ENCODE measurements at regions not wholly inside any gene's neighbourhood (a gene's known extent, or its start where the extent isn't known, plus 50 kb on each side); places are given as distances from the start of the nearest gene placed in this dataset.

GRCh38 chr11:10641912-10642697, 51.5 kb downstream of the IRAG1 start:
- no peaks in the 10 kb centered on the region for H3K36me3 Mint-ChIP-seq
- H3K9me3 Mint-ChIP-seq: no peaks in the 10 kb centered on the region
- peaks cover 2% of the 10 kb centered on the region for H3K27me3 Mint-ChIP-seq
- H3K4me1 Mint-ChIP-seq: no peaks in the 10 kb centered on the region
- no peak overlapping the region for H3K4me3 Mint-ChIP-seq
- H3K27ac Mint-ChIP-seq: no peak overlapping the region

- Mint-ChIP-seq H3K27ac (no peak overlapping the region), H3K4me3 (no peak overlapping the region), H3K9me3 (no peaks in the 10 kb centered on the region), H3K27me3 (peaks cover 2% of the 10 kb centered on the region), H3K4me1 (no peaks in the 10 kb centered on the region), H3K36me3 (no peaks in the 10 kb centered on the region)
Measured at GRCh38 chr11:10641177-10641911, 52.2 kb downstream of the IRAG1 start.

- H3K36me3 Mint-ChIP-seq: no peaks in the 10 kb centered on the region
- H3K9me3 Mint-ChIP-seq: no peaks in the 10 kb centered on the region
- H3K4me3 Mint-ChIP-seq: no peak overlapping the region
- H3K4me1 Mint-ChIP-seq: no peaks in the 10 kb centered on the region
- peaks cover 2% of the 10 kb centered on the region for H3K27me3 Mint-ChIP-seq
- no peak overlapping the region for H3K27ac Mint-ChIP-seq
Measured at GRCh38 chr11:10640308-10640707, 53.2 kb downstream of the IRAG1 start.

GRCh38 chr11:10639350-10639749, 54.2 kb downstream of the IRAG1 start:
- H3K27me3 Mint-ChIP-seq: peaks cover 2% of the 10 kb centered on the region
- H3K36me3 Mint-ChIP-seq: no peaks in the 10 kb centered on the region
- no peaks in the 10 kb centered on the region for H3K4me1 Mint-ChIP-seq
- no peaks in the 10 kb centered on the region for H3K9me3 Mint-ChIP-seq
- no peak overlapping the region for H3K27ac Mint-ChIP-seq
- no peak overlapping the region for H3K4me3 Mint-ChIP-seq

- H3K4me3 Mint-ChIP-seq: no peak overlapping the region
- no peaks in the 10 kb centered on the region for H3K4me1 Mint-ChIP-seq
- H3K9me3 Mint-ChIP-seq: no peaks in the 10 kb centered on the region
- no peaks in the 10 kb centered on the region for H3K36me3 Mint-ChIP-seq
- H3K27me3 Mint-ChIP-seq: peaks cover 2% of the 10 kb centered on the region
- no peak overlapping the region for H3K27ac Mint-ChIP-seq
Measured at GRCh38 chr11:10638316-10638925, 55.1 kb downstream of the IRAG1 start.

GRCh38 chr11:10637731-10638151, 55.8 kb downstream of the IRAG1 start:
- Mint-ChIP-seq H3K27me3 (peaks cover 2% of the 10 kb centered on the region), H3K4me1 (no peaks in the 10 kb centered on the region), H3K9me3 (no peaks in the 10 kb centered on the region), H3K27ac (no peak overlapping the region), H3K4me3 (no peak overlapping the region), H3K36me3 (no peaks in the 10 kb centered on the region)

- H3K4me3 Mint-ChIP-seq: no peak overlapping the region
- H3K27me3 Mint-ChIP-seq: peaks cover under 1% of the 10 kb centered on the region
- no peaks in the 10 kb centered on the region for H3K9me3 Mint-ChIP-seq
- no peaks in the 10 kb centered on the region for H3K36me3 Mint-ChIP-seq
- no peak overlapping the region for H3K27ac Mint-ChIP-seq
- H3K4me1 Mint-ChIP-seq: no peaks in the 10 kb centered on the region
Measured at GRCh38 chr11:10634407-10634806, 59.1 kb downstream of the IRAG1 start.

- H3K27ac Mint-ChIP-seq: no peak overlapping the region
- H3K27me3 Mint-ChIP-seq: no peaks in the 10 kb centered on the region
- no peaks in the 10 kb centered on the region for H3K36me3 Mint-ChIP-seq
- no peak overlapping the region for H3K4me3 Mint-ChIP-seq
- peaks cover 9% of the 10 kb centered on the region for H3K4me1 Mint-ChIP-seq
- no peaks in the 10 kb centered on the region for H3K9me3 Mint-ChIP-seq
Measured at GRCh38 chr11:10633261-10633660, 60.3 kb downstream of the IRAG1 start.

- H3K27me3 Mint-ChIP-seq: no peaks in the 10 kb centered on the region
- peaks cover 9% of the 10 kb centered on the region for H3K4me1 Mint-ChIP-seq
- H3K36me3 Mint-ChIP-seq: no peaks in the 10 kb centered on the region
- no peak overlapping the region for H3K27ac Mint-ChIP-seq
- no peak overlapping the region for H3K4me3 Mint-ChIP-seq
- H3K9me3 Mint-ChIP-seq: no peaks in the 10 kb centered on the region
Measured at GRCh38 chr11:10632483-10632882, 61.1 kb downstream of the IRAG1 start.

GRCh38 chr11:10631761-10632160, 61.8 kb downstream of the IRAG1 start:
- Mint-ChIP-seq H3K4me1 (peaks cover 9% of the 10 kb centered on the region), H3K9me3 (no peaks in the 10 kb centered on the region), H3K27me3 (no peaks in the 10 kb centered on the region), H3K36me3 (no peaks in the 10 kb centered on the region), H3K27ac (no peak overlapping the region), H3K4me3 (no peak overlapping the region)

- Mint-ChIP-seq H3K27ac (no peak overlapping the region), H3K4me1 (peaks cover 9% of the 10 kb centered on the region), H3K27me3 (no peaks in the 10 kb centered on the region), H3K4me3 (no peak overlapping the region), H3K36me3 (no peaks in the 10 kb centered on the region), H3K9me3 (no peaks in the 10 kb centered on the region)
Measured at GRCh38 chr11:10629411-10630002, 61.0 kb upstream of the LYVE1 start.

GRCh38 chr11:10628508-10629236, 60.2 kb upstream of the LYVE1 start:
- Mint-ChIP-seq H3K36me3 (no peaks in the 10 kb centered on the region), H3K9me3 (no peaks in the 10 kb centered on the region), H3K27me3 (no peaks in the 10 kb centered on the region), H3K4me3 (no peak overlapping the region), H3K27ac (no peak overlapping the region), H3K4me1 (peaks cover 16% of the 10 kb centered on the region)

GRCh38 chr11:10627816-10628215, 59.4 kb upstream of the LYVE1 start:
- peaks cover 25% of the 10 kb centered on the region for H3K4me1 Mint-ChIP-seq
- H3K27ac Mint-ChIP-seq: no peak overlapping the region
- H3K4me3 Mint-ChIP-seq: no peak overlapping the region
- H3K9me3 Mint-ChIP-seq: no peaks in the 10 kb centered on the region
- H3K27me3 Mint-ChIP-seq: no peaks in the 10 kb centered on the region
- H3K36me3 Mint-ChIP-seq: no peaks in the 10 kb centered on the region

- no peaks in the 10 kb centered on the region for H3K27me3 Mint-ChIP-seq
- no peaks in the 10 kb centered on the region for H3K9me3 Mint-ChIP-seq
- no peaks in the 10 kb centered on the region for H3K36me3 Mint-ChIP-seq
- peaks cover 26% of the 10 kb centered on the region for H3K4me1 Mint-ChIP-seq
- H3K27ac Mint-ChIP-seq: no peak overlapping the region
- H3K4me3 Mint-ChIP-seq: no peak overlapping the region
Measured at GRCh38 chr11:10627291-10627690, 58.8 kb upstream of the LYVE1 start.

GRCh38 chr11:10625982-10626311, 57.5 kb upstream of the LYVE1 start:
- H3K36me3 Mint-ChIP-seq: no peaks in the 10 kb centered on the region
- H3K9me3 Mint-ChIP-seq: no peaks in the 10 kb centered on the region
- peaks cover 26% of the 10 kb centered on the region for H3K4me1 Mint-ChIP-seq
- H3K27me3 Mint-ChIP-seq: no peaks in the 10 kb centered on the region
- H3K4me3 Mint-ChIP-seq: no peak overlapping the region
- H3K27ac Mint-ChIP-seq: no peak overlapping the region
